ENCODE measurements at regions not wholly inside any gene's neighbourhood (a gene's known extent, or its start where the extent isn't known, plus 50 kb on each side); places are given as distances from the start of the nearest gene placed in this dataset.

DNA sequence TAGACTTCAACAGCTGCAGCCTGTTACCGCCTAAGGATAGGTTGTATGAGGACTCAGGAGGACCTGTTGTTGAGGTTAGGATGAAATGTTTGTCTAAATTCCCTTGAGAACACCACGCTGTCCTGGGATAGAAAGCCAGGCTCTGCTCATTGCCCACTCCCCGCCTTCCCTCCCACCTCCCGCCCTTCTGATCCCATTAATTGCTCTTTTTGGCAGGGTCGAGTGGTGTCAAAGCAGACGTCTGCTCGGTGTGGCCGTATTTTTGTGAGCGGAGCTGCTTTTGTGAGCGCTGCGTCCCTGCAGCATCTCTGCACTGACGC, 62.3 kb downstream of the SPATA31C2 start:
- TF ChIP-seq POLR2AphosphoS5 (IDR thresholded peaks at IDR 0.05; ENCODE audit: borderline replicate concordance, low read depth, low read length) (no peak), EZH2 (IDR thresholded peaks at IDR 0.05) (no peak)

All from SK-N-MC (cell line).